ENCODE measurements at regions not wholly inside any gene's neighbourhood (a gene's known extent, or its start where the extent isn't known, plus 50 kb on each side); places are given as distances from the start of the nearest gene placed in this dataset.

- H3K36me3 ChIP-seq, result no peaks in the 10 kb centered on the region
- intact Hi-C loops (cut with DNase I), result no loop called here
- no peak overlapping the region for H3K27ac ChIP-seq
- H3K9me3 ChIP-seq, result peaks cover 0 to 7% (median 0%) of the 10 kb centered on the region in 12 donors
- no peaks in the 10 kb centered on the region for H3K27me3 ChIP-seq
- ATAC-seq (no peak), DNase-seq (no peak)
- H3K4me1 ChIP-seq, result no peaks in the 10 kb centered on the region
- TF ChIP-seq POLR2A (IDR thresholded peaks at IDR 0.05), result no peak
- TF ChIP-seq, protein P1, sequence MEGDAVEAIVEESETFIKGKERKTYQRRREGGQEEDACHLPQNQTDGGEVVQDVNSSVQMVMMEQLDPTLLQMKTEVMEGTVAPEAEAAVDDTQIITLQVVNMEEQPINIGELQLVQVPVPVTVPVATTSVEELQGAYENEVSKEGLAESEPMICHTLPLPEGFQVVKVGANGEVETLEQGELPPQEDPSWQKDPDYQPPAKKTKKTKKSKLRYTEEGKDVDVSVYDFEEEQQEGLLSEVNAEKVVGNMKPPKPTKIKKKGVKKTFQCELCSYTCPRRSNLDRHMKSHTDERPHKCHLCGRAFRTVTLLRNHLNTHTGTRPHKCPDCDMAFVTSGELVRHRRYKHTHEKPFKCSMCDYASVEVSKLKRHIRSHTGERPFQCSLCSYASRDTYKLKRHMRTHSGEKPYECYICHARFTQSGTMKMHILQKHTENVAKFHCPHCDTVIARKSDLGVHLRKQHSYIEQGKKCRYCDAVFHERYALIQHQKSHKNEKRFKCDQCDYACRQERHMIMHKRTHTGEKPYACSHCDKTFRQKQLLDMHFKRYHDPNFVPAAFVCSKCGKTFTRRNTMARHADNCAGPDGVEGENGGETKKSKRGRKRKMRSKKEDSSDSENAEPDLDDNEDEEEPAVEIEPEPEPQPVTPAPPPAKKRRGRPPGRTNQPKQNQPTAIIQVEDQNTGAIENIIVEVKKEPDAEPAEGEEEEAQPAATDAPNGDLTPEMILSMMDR (IDR thresholded peaks at IDR 0.05), result no peak
- H3K4me3 ChIP-seq, result no peak overlapping the region
- WGBS, 4 donors, result 80 to 87% (median 86%) methylated on average over 1 of the region's 1 CpG
Measured at GRCh38 chr4:114062499-114062898, 83.1 kb upstream of the ARSJ start.

GRCh38 chr4:114072781-114073180 is 93.3 kb upstream of the ARSJ start:
- TF ChIP-seq, protein P1 (IDR thresholded peaks at IDR 0.05), result no peak
- TF ChIP-seq POLR2A (IDR thresholded peaks at IDR 0.05), result no peak
- intact Hi-C loops (cut with DNase I), result loop anchor here (5.0 to 10.0 kb wide), 6 partner anchors 118 to 680 kb away; no protein-coding TSS in a partner anchor

DNA sequence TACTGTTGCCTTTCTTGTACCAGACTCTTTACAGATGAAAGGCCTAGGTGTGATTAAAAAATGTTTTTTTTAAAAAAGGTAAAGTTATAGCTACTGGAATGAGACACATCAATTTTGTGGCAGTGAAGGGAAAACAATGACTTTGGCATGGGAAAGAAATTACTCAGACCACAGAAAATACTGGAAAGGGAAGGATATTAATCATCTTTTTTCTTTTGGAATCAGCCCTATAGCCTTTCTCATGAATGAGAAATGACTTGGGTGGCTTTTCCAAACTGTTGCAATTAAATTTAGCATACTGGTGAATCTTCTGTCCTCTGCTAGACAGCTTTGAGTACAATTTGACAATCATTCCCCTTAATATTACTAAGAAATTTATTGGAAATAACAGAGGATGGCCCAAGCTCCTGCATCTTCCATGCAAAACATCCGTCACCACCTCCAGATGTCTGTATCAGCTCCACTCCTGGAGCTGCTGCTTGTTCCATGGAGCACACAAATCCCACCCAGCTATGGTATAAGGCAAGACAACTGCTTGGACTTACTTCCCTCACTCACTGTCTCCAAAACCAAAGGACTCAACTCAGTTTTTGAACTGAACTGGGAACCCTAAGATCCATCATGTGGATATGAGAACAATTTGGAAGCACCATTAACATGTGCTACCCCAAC is 97.6 kb upstream of the ARSJ start:
- Histone ChIP-seq H3K27me3 (no peaks in the 10 kb centered on the region), H3K4me1 (no peaks in the 10 kb centered on the region), H3K27ac (no peak overlapping the region), H3K4me3 (no peak overlapping the region), H3K9me3 (peaks cover 0 to 10% (median 0%) of the 10 kb centered on the region in 12 donors), H3K36me3 (no peaks in the 10 kb centered on the region)
- TF ChIP-seq POLR2A (IDR thresholded peaks at IDR 0.05), result no peak
- TF ChIP-seq, protein P1 (IDR thresholded peaks at IDR 0.05), result no peak
- 83 to 100% (median 92%) methylated on average over 1 of the region's 1 CpG for WGBS, 4 donors
- intact Hi-C loops (cut with DNase I), result loop anchor here in 9 of 10 donors (5.0 to 10.0 kb wide), 4 partner anchors 122 to 682 kb away; no protein-coding TSS in a partner anchor
- ATAC-seq (no peak), DNase-seq (no peak)

More at GRCh38 chr4:114072781-114073180, 93.3 kb upstream of the ARSJ start:
- no peak overlapping the region for H3K27ac ChIP-seq
- H3K9me3 ChIP-seq, result peaks cover 0 to 10% (median 0%) of the 10 kb centered on the region in 12 donors
- H3K4me3 ChIP-seq, result no peak overlapping the region
- 78 to 80% (median 78%) methylated on average over 1 of the region's 1 CpG for WGBS, 4 donors
- H3K27me3 ChIP-seq, result no peaks in the 10 kb centered on the region
- H3K4me1 ChIP-seq, result no peaks in the 10 kb centered on the region
- DNase-seq (no peak), ATAC-seq (no peak)
- no peaks in the 10 kb centered on the region for H3K36me3 ChIP-seq

DNA sequence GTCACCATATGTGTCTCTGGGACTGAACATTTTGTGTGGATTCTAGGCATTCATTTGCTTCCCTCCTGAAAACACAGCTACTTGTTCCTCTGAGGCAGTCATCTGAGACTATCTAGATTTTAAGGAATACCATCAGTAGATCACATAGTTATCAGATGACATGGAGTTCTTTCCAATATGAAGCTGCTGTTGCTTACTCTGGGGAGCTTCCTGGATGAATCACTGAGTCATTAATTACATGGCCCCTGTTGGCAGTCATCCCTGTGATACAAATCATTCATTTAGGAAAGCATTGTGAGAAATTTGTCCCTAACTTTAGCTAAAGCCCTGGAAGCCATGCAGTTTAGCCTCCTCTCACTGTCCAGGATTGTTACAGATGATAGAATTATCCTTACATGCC is 98.2 kb upstream of the ARSJ start:
- DNase-seq, result no peak
- H3K4me1 ChIP-seq, result no peaks in the 10 kb centered on the region
- no peak for ATAC-seq
- TF ChIP-seq, protein P1 (IDR thresholded peaks at IDR 0.05), result no peak
- no peak for TF ChIP-seq POLR2A (IDR thresholded peaks at IDR 0.05)
- no peaks in the 10 kb centered on the region for H3K27me3 ChIP-seq
- no peak overlapping the region for H3K4me3 ChIP-seq
- H3K27ac ChIP-seq, result no peak overlapping the region
- intact Hi-C loops (cut with DNase I), result loop anchor here in 9 of 10 donors (5.0 to 10.0 kb wide), 4 partner anchors 123 to 683 kb away; no protein-coding TSS in a partner anchor
- no peaks in the 10 kb centered on the region for H3K36me3 ChIP-seq
- H3K9me3 ChIP-seq, result peaks cover 0 to 10% (median 0%) of the 10 kb centered on the region in 12 donors
